GM19025 (cell line): ENCODE measurements at regions not wholly inside any gene's neighbourhood (a gene's known extent, or its start where the extent isn't known, plus 50 kb on each side); places are given as distances from the start of the nearest gene placed in this dataset.

Experiments
- ATAC-seq: cut with Tn5 transposase; IDR thresholded peaks from one replicate; pipeline ENCODE4 v1.9.1; 2021; ENCODE audit warnings: mild to moderate bottlenecking, low read depth, moderate library complexity; ENCODE audit not compliant: unreplicated experiment

GRCh38 chr13:34277936-34278335 is 460.0 kb downstream of the RFC3 start:
- no peak for ATAC-seq

- ATAC-seq: no peak
Measured at GRCh38 chr13:34278780-34279179, 460.8 kb downstream of the RFC3 start.

GRCh38 chr13:34290661-34291060 is 472.7 kb downstream of the RFC3 start:
- ATAC-seq: no peak

- ATAC-seq: no peak
Measured at GRCh38 chr13:34294483-34295129, 476.7 kb downstream of the RFC3 start.

- no peak for ATAC-seq
Measured at GRCh38 chr13:34300559-34300958, 482.6 kb downstream of the RFC3 start.

- no peak for ATAC-seq
Measured at GRCh38 chr13:34302596-34302995, 484.6 kb downstream of the RFC3 start.

- no peak for ATAC-seq
Measured at GRCh38 chr13:34303346-34303745, 485.4 kb downstream of the RFC3 start.

- no peak for ATAC-seq
Measured at GRCh38 chr13:34307607-34308006, 489.7 kb downstream of the RFC3 start.

GRCh38 chr13:34308725-34309124 is 490.8 kb downstream of the RFC3 start:
- no peak for ATAC-seq

- ATAC-seq: no peak
Measured at GRCh38 chr13:34310539-34310938, 492.6 kb downstream of the RFC3 start.

DNA sequence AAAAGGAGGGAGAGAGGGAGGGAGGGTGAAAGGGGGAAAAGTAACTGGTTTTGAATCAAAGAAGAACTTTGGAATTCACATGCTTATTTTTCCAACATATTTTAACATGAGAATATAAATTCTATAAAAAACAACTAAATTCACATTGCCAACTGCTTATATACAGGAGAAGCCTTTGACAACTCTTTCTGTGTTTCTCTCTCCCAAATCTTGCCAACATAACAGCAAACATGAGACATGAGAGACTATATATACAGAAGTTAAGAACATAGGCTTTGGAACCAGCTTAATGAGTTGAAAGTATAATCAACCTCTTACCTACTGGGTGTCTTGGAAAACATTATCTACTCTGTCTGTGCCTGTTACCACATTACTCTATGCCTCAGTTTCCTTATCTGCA is 493.3 kb downstream of the RFC3 start:
- ATAC-seq: no peak

DNA sequence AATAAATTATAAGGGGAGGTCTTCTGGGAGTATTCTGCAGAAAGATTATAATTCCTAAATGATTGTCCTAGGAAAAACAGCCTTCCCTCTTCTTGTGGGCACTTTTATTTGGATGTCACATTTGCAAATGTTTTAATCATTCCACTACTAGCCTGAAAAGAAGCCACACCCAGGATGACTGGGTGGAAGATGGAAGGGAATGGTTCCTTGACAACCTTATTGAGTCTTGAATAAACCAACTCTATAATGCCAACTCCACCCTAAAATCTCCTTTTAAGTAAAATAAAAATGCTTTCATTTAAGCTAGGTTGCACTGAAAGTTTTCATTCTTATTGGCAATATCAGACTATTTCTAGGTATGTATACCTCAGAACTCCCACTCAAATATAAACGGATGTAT is 494.6 kb downstream of the RFC3 start:
- ATAC-seq: no peak

- no peak for ATAC-seq
Measured at GRCh38 chr13:34320084-34320483, 502.1 kb downstream of the RFC3 start.

DNA sequence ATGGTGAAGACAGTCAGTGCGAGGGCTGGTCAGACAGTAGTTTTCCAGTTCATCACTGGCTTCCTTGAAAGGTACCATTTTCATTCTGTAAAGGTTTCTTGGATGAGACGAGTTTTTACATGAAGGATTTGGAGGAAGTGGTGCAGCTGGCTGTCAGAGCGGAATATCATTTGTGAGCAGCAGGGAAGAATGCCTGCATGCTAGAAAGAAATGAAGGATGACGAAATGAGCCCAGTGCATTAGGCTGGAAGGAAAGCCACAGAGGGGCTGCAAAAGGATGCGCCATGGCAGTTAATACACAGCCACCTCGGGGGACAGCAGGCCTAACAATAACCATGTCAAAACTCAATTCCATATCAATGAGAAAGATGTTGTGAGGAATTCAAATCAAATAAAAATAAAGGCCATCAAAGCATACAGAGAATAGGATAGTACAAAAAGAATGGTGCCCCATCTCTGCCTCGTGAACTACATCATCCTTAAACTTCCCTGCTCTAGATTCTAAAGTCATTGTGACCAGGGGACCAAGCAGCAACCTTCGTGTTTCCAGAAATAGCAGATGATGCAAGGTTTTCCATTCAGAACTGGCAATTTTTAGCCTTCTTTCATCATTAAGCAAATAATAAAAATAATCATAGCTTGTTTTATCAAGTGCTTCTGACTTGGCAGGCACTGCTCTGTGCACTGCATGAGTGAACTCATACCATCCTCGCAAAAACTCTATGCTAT is 504.2 kb downstream of the RFC3 start:
- no peak for ATAC-seq

GRCh38 chr13:34322743-34323074 is 504.8 kb downstream of the RFC3 start:
- ATAC-seq: no peak

DNA sequence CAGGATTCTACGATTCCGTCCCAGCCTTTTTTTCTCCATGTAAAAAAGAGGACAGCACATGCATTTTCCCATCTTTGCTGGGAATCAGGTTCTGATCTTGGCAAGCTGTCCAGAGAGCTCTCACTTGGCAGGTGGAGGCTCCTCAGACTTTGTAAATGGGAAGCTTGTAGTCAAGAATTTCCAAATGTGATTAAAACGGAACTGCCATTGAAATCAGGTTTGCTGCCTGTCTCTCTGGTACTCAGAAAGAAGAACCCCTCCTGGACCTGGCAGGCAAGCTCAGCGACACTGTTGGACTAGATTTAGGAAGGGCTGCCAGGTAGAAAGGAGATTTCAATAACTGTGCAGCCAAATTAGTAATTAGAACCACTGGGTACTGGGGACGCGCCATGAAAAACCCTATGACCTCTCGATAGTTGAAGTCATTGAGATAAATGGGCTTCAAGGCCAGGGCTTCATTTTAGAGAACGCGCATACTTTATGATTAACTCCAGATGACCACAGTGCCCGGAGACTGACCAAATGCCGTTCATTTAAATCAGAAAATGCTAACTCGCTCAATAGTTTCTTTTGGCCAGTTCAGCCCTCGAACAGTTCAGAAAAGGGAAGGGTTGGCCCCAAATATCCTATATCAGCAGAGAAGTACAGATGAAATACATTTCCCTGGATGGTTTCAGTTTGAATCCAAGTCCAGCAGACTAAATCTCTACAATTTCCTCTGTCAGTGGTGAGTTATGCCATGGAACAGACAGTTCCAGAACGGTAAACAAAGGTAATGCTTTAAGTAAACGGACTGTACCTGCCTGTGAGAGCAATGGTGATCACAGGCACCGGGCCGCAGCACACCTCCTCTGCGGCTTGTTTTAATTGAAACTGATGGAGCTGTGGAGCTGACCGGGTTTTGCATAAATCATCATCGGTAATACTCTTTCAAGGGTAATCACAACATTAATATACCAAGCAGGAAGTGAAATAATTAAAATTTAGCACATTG is 517.4 kb downstream of the RFC3 start:
- ATAC-seq: no peak

DNA sequence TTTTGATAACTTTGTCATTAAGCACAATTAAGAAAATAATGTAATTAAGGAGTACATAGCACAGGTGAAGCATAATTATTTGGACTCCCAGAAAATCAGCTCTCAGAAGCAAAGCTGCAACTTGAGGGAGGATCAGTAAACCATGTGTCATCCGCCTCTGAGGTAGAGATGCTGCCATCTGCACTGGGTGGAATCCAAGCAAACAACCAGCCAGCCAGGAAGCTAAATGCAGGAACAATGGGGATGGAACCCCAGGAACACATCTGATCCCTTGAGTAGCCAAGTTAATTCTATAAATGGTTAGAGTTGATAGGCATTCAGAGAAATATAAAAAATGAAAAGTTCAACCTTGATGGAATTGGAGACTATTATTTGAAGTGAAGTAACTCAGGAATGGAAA is 520.2 kb downstream of the RFC3 start:
- no peak for ATAC-seq

DNA sequence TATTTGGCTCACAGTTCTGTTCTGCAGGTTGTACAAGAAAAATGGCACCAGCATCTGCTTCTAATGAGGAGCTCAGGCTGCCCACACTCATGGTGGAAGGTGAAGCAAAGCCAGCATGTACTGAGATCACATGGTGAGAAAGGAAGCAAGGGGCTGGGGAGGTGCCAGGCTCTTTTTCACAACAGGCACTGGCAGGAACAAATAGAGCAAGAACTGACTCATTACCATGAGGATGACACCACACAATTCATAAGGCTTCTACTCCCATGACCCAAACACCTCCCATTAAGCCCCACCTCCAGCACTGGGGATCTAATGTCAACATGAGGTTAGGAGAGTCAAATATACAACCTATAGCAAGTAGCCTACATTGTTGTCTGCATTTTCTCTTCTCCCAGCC is 522.6 kb downstream of the RFC3 start:
- ATAC-seq: no peak

- ATAC-seq: no peak
Measured at GRCh38 chr13:34343413-34343940, 525.5 kb downstream of the RFC3 start.

DNA sequence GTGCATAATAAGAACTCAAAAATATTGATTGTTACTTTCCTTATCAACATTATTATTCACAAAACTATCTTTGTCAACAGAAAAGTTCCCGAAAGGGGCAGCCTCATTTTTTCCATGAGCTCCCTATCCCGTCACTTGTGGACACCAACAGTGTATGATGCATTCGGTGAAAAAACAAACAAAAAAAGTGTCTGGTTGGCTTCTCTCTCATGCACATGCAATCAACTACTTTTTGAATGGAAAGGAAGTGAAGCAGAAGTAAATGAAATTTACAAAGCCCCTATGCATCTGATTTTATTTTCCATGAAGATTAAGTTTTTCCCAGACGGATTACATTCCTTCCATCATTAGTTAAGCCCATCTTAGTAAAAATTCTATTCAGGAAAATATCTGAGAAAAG is 526.9 kb downstream of the RFC3 start:
- ATAC-seq: no peak
